ENCODE measurements at regions not wholly inside any gene's neighbourhood (a gene's known extent, or its start where the extent isn't known, plus 50 kb on each side); places are given as distances from the start of the nearest gene placed in this dataset.

- no peaks in the 10 kb centered on the region for H3K4me1 ChIP-seq (ENCODE audit: control insufficient read depth, insufficient read depth, low read length)
- intact Hi-C loops (cut with micrococcal nuclease; ENCODE audit: unreplicated experiment) (no loop called here), in situ Hi-C loops (cut with HindIII; ENCODE audit: low pct_unique_long_range_greater_than_20kb, low sequenced_read_pairs) (no loop called here)
- no peaks in the 10 kb centered on the region for H3K27me3 ChIP-seq (ENCODE audit: control insufficient read depth, insufficient read depth, low read length)
- BruUV-seq (replicated peaks): no TSS peak
- no peak for DNase-seq (ENCODE audit: low read depth, low spot score)
- no peak for TF ChIP-seq POLR2AphosphoS5 (IDR thresholded peaks at IDR 0.05; ENCODE audit: low read depth, low read length)
- TF ChIP-seq, protein P1, sequence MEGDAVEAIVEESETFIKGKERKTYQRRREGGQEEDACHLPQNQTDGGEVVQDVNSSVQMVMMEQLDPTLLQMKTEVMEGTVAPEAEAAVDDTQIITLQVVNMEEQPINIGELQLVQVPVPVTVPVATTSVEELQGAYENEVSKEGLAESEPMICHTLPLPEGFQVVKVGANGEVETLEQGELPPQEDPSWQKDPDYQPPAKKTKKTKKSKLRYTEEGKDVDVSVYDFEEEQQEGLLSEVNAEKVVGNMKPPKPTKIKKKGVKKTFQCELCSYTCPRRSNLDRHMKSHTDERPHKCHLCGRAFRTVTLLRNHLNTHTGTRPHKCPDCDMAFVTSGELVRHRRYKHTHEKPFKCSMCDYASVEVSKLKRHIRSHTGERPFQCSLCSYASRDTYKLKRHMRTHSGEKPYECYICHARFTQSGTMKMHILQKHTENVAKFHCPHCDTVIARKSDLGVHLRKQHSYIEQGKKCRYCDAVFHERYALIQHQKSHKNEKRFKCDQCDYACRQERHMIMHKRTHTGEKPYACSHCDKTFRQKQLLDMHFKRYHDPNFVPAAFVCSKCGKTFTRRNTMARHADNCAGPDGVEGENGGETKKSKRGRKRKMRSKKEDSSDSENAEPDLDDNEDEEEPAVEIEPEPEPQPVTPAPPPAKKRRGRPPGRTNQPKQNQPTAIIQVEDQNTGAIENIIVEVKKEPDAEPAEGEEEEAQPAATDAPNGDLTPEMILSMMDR (IDR thresholded peaks at IDR 0.05): no peak
- no peak for TF ChIP-seq REST (IDR thresholded peaks at IDR 0.05; ENCODE audit: insufficient read depth in 1 of 2, low read depth in 2 of 2, low read length in 1 of 2)
- TF ChIP-seq TCF7L2 (IDR thresholded peaks at IDR 0.05; ENCODE audit: low read depth, low read length): no peak
- no peak for TF ChIP-seq SIN3A (IDR thresholded peaks at IDR 0.05; ENCODE audit: borderline replicate concordance, insufficient read depth, low read depth, low read length)
- POLR2A ChIA-PET: no interaction called here
- CTCF ChIA-PET: no interaction called here
- H3K36me3 ChIP-seq (ENCODE audit: control insufficient read depth, insufficient read depth, low read length): no peaks in the 10 kb centered on the region
- ATAC-seq: no peak
- H3K9me3 ChIP-seq (ENCODE audit: control insufficient read depth, insufficient read depth, low read depth, low read length): no peaks in the 10 kb centered on the region
- H3K27ac ChIP-seq (ENCODE audit: low read length): no peak overlapping the region
- no peak overlapping the region for H3K4me3 ChIP-seq (ENCODE audit: low read depth in 2 of 2, low read length in 2 of 2)
Observed at GRCh38 chr11:41789376-41789775, 329.9 kb upstream of the LRRC4C start.

DNA sequence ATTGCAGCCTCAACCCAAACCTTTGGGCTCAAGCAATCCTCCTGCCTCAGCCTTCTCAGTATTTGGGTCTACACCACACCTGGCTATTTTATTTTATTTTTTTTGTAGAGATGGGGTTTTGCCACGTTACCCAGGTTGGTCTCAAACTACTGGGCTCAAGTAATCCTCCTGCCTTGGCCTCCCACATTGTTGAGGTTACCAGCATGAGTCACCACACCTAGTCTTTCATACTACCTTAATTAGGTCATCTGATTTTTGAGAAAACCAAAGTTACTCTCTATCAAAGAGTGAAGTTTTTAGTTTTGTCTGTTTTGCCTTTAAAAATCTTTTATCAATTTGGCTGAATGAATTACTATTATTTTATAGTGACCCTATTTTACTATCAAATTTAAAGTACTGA lies 335.6 kb upstream of the LRRC4C start:
- CTCF ChIA-PET: no interaction called here
- no TSS peak for BruUV-seq (replicated peaks)
- H3K9me3 ChIP-seq (ENCODE audit: control insufficient read depth, insufficient read depth, low read depth, low read length): no peaks in the 10 kb centered on the region
- H3K36me3 ChIP-seq (ENCODE audit: control insufficient read depth, insufficient read depth, low read length): no peaks in the 10 kb centered on the region
- POLR2A ChIA-PET: no interaction called here
- no peak overlapping the region for H3K27ac ChIP-seq (ENCODE audit: low read length)
- TF ChIP-seq TCF7L2 (IDR thresholded peaks at IDR 0.05; ENCODE audit: low read depth, low read length) (no peak), REST (IDR thresholded peaks at IDR 0.05; ENCODE audit: insufficient read depth in 1 of 2, low read depth in 2 of 2, low read length in 1 of 2) (no peak), POLR2AphosphoS5 (IDR thresholded peaks at IDR 0.05; ENCODE audit: low read depth, low read length) (no peak), SIN3A (IDR thresholded peaks at IDR 0.05; ENCODE audit: borderline replicate concordance, insufficient read depth, low read depth, low read length) (no peak)
- intact Hi-C loops (cut with micrococcal nuclease; ENCODE audit: unreplicated experiment) (no loop called here), in situ Hi-C loops (cut with HindIII; ENCODE audit: low pct_unique_long_range_greater_than_20kb, low sequenced_read_pairs) (no loop called here)
- no peaks in the 10 kb centered on the region for H3K27me3 ChIP-seq (ENCODE audit: control insufficient read depth, insufficient read depth, low read length)
- ATAC-seq (no peak), DNase-seq (ENCODE audit: low read depth, low spot score) (no peak)
- H3K4me1 ChIP-seq (ENCODE audit: control insufficient read depth, insufficient read depth, low read length): no peaks in the 10 kb centered on the region
- no peak overlapping the region for H3K4me3 ChIP-seq (ENCODE audit: low read depth in 2 of 2, low read length in 2 of 2)

Measured in Panc1 (cell line).